SK-N-DZ (cell line): ENCODE measurements at regions not wholly inside any gene's neighbourhood (a gene's known extent, or its start where the extent isn't known, plus 50 kb on each side); places are given as distances from the start of the nearest gene placed in this dataset.
"Not testable (repeated sequence)": the region's sequence is repeated elsewhere in the genome, so short reads cannot be mapped to it uniquely, and the experiment has no call there.

ENCODE experiments used
- DNase-seq: peaks from one replicate; pipeline ENCODE4 v3.0.0-alpha.2; 2015; ENCODE audit warnings: low spot score

- no peak for DNase-seq
Observed at GRCh38 chr2:103167599-103167998, 405.8 kb downstream of the TMEM182 start.

GRCh38 chr2:103169861-103170260 lies 408.0 kb downstream of the TMEM182 start:
- DNase-seq = no peak

GRCh38 chr2:103172821-103173220 lies 411.0 kb downstream of the TMEM182 start:
- no peak for DNase-seq

GRCh38 chr2:103174711-103175110 lies 412.9 kb downstream of the TMEM182 start:
- no peak for DNase-seq

- DNase-seq = no peak
Observed at GRCh38 chr2:103176294-103176915, 414.6 kb downstream of the TMEM182 start.

- DNase-seq = no peak
Observed at GRCh38 chr2:103179798-103180197, 418.0 kb downstream of the TMEM182 start.

- DNase-seq = no peak
Observed at GRCh38 chr2:103183061-103183460, 421.2 kb downstream of the TMEM182 start.

- no peak for DNase-seq
Observed at GRCh38 chr2:103196802-103197201, 435.0 kb downstream of the TMEM182 start.

GRCh38 chr2:103200774-103201173 lies 438.9 kb downstream of the TMEM182 start:
- not testable (repeated sequence) for DNase-seq

- DNase-seq = no peak
Observed at GRCh38 chr2:103208916-103209315, 447.1 kb downstream of the TMEM182 start.

- DNase-seq = no peak
Observed at GRCh38 chr2:103213028-103213542, 451.3 kb downstream of the TMEM182 start.

GRCh38 chr2:103218516-103218915 lies 456.7 kb downstream of the TMEM182 start:
- no peak for DNase-seq

- DNase-seq = no peak
Observed at GRCh38 chr2:103219398-103219797, 457.6 kb downstream of the TMEM182 start.

GRCh38 chr2:103222969-103223368 lies 461.1 kb downstream of the TMEM182 start:
- DNase-seq = no peak

- DNase-seq = no peak
Observed at GRCh38 chr2:103230796-103231195, 469.0 kb downstream of the TMEM182 start.

- no peak for DNase-seq
Observed at GRCh38 chr2:103232865-103233264, 471.0 kb downstream of the TMEM182 start.

- DNase-seq = no peak
Observed at GRCh38 chr2:103233691-103234090, 471.9 kb downstream of the TMEM182 start.

GRCh38 chr2:103235283-103235682 lies 473.5 kb downstream of the TMEM182 start:
- DNase-seq = no peak

- no peak for DNase-seq
Observed at GRCh38 chr2:103249462-103249861, 487.6 kb downstream of the TMEM182 start.

GRCh38 chr2:103252781-103253180 lies 490.9 kb downstream of the TMEM182 start:
- DNase-seq = no peak

- no peak for DNase-seq
Observed at GRCh38 chr2:103254611-103255010, 492.8 kb downstream of the TMEM182 start.

- no peak for DNase-seq
Observed at GRCh38 chr2:103264058-103264768, 502.4 kb downstream of the TMEM182 start.

- DNase-seq = no peak
Observed at GRCh38 chr2:103265521-103265920, 503.7 kb downstream of the TMEM182 start.
